ENCODE measurements at regions not wholly inside any gene's neighbourhood (a gene's known extent, or its start where the extent isn't known, plus 50 kb on each side); places are given as distances from the start of the nearest gene placed in this dataset.

GRCh38 chr1:106435269-106435668 lies 621.2 kb upstream of the PRMT6 start:
- TF ChIP-seq EZH2 (optimal IDR thresholded peaks at IDR 0.05; ENCODE audit: low read depth, low read length) (no peak), CTCF (IDR thresholded peaks at IDR 0.05; ENCODE audit: low read length) (no peak)

Data from MM.1S (cell line).